ES-I3 (cell line): ENCODE measurements at regions not wholly inside any gene's neighbourhood (a gene's known extent, or its start where the extent isn't known, plus 50 kb on each side); places are given as distances from the start of the nearest gene placed in this dataset.
"Not testable (repeated sequence)": the region's sequence is repeated elsewhere in the genome, so short reads cannot be mapped to it uniquely, and the experiment has no call there.

ENCODE experiments used
- H3K36me3 ChIP-seq: 2 replicates; pipeline ENCODE4 v1.6.1; 2013; ENCODE audit warnings: mild to moderate bottlenecking, low read length, control low read depth, moderate library complexity; ENCODE audit not compliant: insufficient read depth
- H3K4me1 ChIP-seq: 2 replicates; pipeline ENCODE4 v1.6.1; 2013; ENCODE audit warnings: mild to moderate bottlenecking, control low read depth, low read length; ENCODE audit not compliant: insufficient read depth
- H3K9ac ChIP-seq: 2 replicates; pipeline ENCODE4 v1.6.1; 2013; ENCODE audit warnings: low read depth, mild to moderate bottlenecking, low read length, moderate library complexity
- H3K9me3 ChIP-seq: 2 replicates; pipeline ENCODE4 v1.6.1; 2013; ENCODE audit warnings: mild to moderate bottlenecking, low read length, moderate library complexity; ENCODE audit not compliant: control insufficient read depth, insufficient read depth

GRCh38 chr21:25462517-25462971, 144.7 kb downstream of the MRPL39 start:
- Histone ChIP-seq H3K9ac (no peak overlapping the region), H3K36me3 (no peaks in the 10 kb centered on the region), H3K9me3 (no peaks in the 10 kb centered on the region), H3K4me1 (no peaks in the 10 kb centered on the region)

- Histone ChIP-seq H3K9me3 (no peaks in the 10 kb centered on the region), H3K36me3 (no peaks in the 10 kb centered on the region), H3K9ac (no peak overlapping the region), H3K4me1 (no peaks in the 10 kb centered on the region)
Observed at GRCh38 chr21:25461725-25462124, 145.6 kb downstream of the MRPL39 start.

GRCh38 chr21:25459993-25460392, 147.3 kb downstream of the MRPL39 start:
- H3K9ac ChIP-seq, result no peak overlapping the region
- no peaks in the 10 kb centered on the region for H3K4me1 ChIP-seq
- H3K36me3 ChIP-seq, result no peaks in the 10 kb centered on the region
- no peaks in the 10 kb centered on the region for H3K9me3 ChIP-seq

GRCh38 chr21:25459365-25459764, 147.9 kb downstream of the MRPL39 start:
- Histone ChIP-seq H3K36me3 (no peaks in the 10 kb centered on the region), H3K4me1 (no peaks in the 10 kb centered on the region), H3K9me3 (no peaks in the 10 kb centered on the region), H3K9ac (no peak overlapping the region)

- Histone ChIP-seq H3K4me1 (no peaks in the 10 kb centered on the region), H3K9ac (no peak overlapping the region), H3K36me3 (no peaks in the 10 kb centered on the region), H3K9me3 (no peaks in the 10 kb centered on the region)
Observed at GRCh38 chr21:25458484-25458883, 148.8 kb downstream of the MRPL39 start.

GRCh38 chr21:25457946-25458345, 149.3 kb downstream of the MRPL39 start:
- Histone ChIP-seq H3K4me1 (no peaks in the 10 kb centered on the region), H3K9ac (no peak overlapping the region), H3K36me3 (no peaks in the 10 kb centered on the region), H3K9me3 (no peaks in the 10 kb centered on the region)

GRCh38 chr21:25457411-25457810, 149.9 kb downstream of the MRPL39 start:
- no peaks in the 10 kb centered on the region for H3K4me1 ChIP-seq
- H3K9me3 ChIP-seq, result no peaks in the 10 kb centered on the region
- no peaks in the 10 kb centered on the region for H3K36me3 ChIP-seq
- no peak overlapping the region for H3K9ac ChIP-seq

GRCh38 chr21:25456672-25457071, 150.6 kb downstream of the MRPL39 start:
- H3K9ac ChIP-seq, result no peak overlapping the region

GRCh38 chr21:25453524-25453923, 153.8 kb downstream of the MRPL39 start:
- no peaks in the 10 kb centered on the region for H3K36me3 ChIP-seq
- H3K9me3 ChIP-seq, result no peaks in the 10 kb centered on the region
- no peak overlapping the region for H3K9ac ChIP-seq
- no peaks in the 10 kb centered on the region for H3K4me1 ChIP-seq

More at GRCh38 chr21:25456672-25457071, 150.6 kb downstream of the MRPL39 start:
- no peaks in the 10 kb centered on the region for H3K9me3 ChIP-seq
- no peaks in the 10 kb centered on the region for H3K4me1 ChIP-seq
- no peaks in the 10 kb centered on the region for H3K36me3 ChIP-seq

GRCh38 chr21:25449950-25450349, 157.3 kb downstream of the MRPL39 start:
- H3K36me3 ChIP-seq, result no peaks in the 10 kb centered on the region
- no peaks in the 10 kb centered on the region for H3K9me3 ChIP-seq
- no peaks in the 10 kb centered on the region for H3K4me1 ChIP-seq
- H3K9ac ChIP-seq, result no peak overlapping the region

GRCh38 chr21:25441835-25442234, 165.4 kb downstream of the MRPL39 start:
- Histone ChIP-seq H3K36me3 (no peaks in the 10 kb centered on the region), H3K9me3 (no peaks in the 10 kb centered on the region), H3K9ac (no peak overlapping the region), H3K4me1 (no peaks in the 10 kb centered on the region)

GRCh38 chr21:25437465-25437864, 169.8 kb downstream of the MRPL39 start:
- not testable (repeated sequence) for H3K9me3 ChIP-seq, H3K9ac ChIP-seq, H3K4me1 ChIP-seq, H3K36me3 ChIP-seq

GRCh38 chr21:25428537-25428936, 178.7 kb downstream of the MRPL39 start:
- Histone ChIP-seq H3K9ac (no peak overlapping the region), H3K36me3 (no peaks in the 10 kb centered on the region), H3K4me1 (no peaks in the 10 kb centered on the region), H3K9me3 (no peaks in the 10 kb centered on the region)

- Histone ChIP-seq H3K36me3 (no peaks in the 10 kb centered on the region), H3K9me3 (no peaks in the 10 kb centered on the region), H3K4me1 (no peaks in the 10 kb centered on the region), H3K9ac (no peak overlapping the region)
Observed at GRCh38 chr21:25427828-25428227, 179.5 kb downstream of the MRPL39 start.

GRCh38 chr21:25426580-25426979, 180.7 kb downstream of the MRPL39 start:
- H3K9ac ChIP-seq, result no peak overlapping the region
- H3K9me3 ChIP-seq, result no peaks in the 10 kb centered on the region
- no peaks in the 10 kb centered on the region for H3K4me1 ChIP-seq
- no peaks in the 10 kb centered on the region for H3K36me3 ChIP-seq

GRCh38 chr21:25425156-25425555, 182.1 kb downstream of the MRPL39 start:
- Histone ChIP-seq H3K4me1 (no peaks in the 10 kb centered on the region), H3K9me3 (no peaks in the 10 kb centered on the region), H3K9ac (no peak overlapping the region), H3K36me3 (no peaks in the 10 kb centered on the region)
